GM23338 (cell line): ENCODE measurements at regions not wholly inside any gene's neighbourhood (a gene's known extent, or its start where the extent isn't known, plus 50 kb on each side); places are given as distances from the start of the nearest gene placed in this dataset.

Source experiments
- ATAC-seq: fragments of 200-7000 bp; cut with Tn5 transposase; 3 replicates; pipeline ENCODE4 v1.9.1; 2020
- DNase-seq: peaks from one replicate; pipeline ENCODE4 v3.0.0-alpha.2; 2015; ENCODE audit warnings: low spot score
- H2AFZ ChIP-seq: fragments of 200-600 bp; sonication (generic); 2 replicates; pipeline ENCODE4 v1.8.0; 2016; ENCODE audit warnings: antibody characterized with exemption, mild to moderate bottlenecking, moderate library complexity
- H3F3A ChIP-seq: fragments of 200-600 bp; sonication (generic); replicated peaks from 2 replicates; pipeline ENCODE4 v1.8.0; 2017; ENCODE audit warnings: antibody characterized with exemption, mixed run types, low read depth
- H3K27ac ChIP-seq: fragments of 200-600 bp; sonication (generic); 2 replicates; pipeline ENCODE4 v1.6.1; 2016; ENCODE audit warnings: low read depth
- H3K27me3 ChIP-seq: fragments of 200-600 bp; sonication (generic); 2 replicates; pipeline ENCODE4 v1.8.0; 2016; ENCODE audit warnings: mild to moderate bottlenecking, mixed run types, moderate library complexity; ENCODE audit not compliant: insufficient read depth
- H3K36me3 ChIP-seq: fragments of 200-600 bp; sonication (generic); 2 replicates; pipeline ENCODE4 v1.8.0; 2016; ENCODE audit warnings: mild to moderate bottlenecking; ENCODE audit not compliant: insufficient read depth
- H3K4me1 ChIP-seq: fragments of 200-600 bp; sonication (generic); 2 replicates; pipeline ENCODE4 v1.8.0; 2016; ENCODE audit warnings: mild to moderate bottlenecking, moderate library complexity; ENCODE audit not compliant: insufficient read depth
- H3K4me2 ChIP-seq: fragments of 200-600 bp; sonication (generic); 2 replicates; pipeline ENCODE4 v1.7.1; 2017; ENCODE audit warnings: mixed run types
- H3K4me3 ChIP-seq: fragments of 200-600 bp; sonication (generic); 2 replicates; pipeline ENCODE4 v1.6.1; 2016; ENCODE audit warnings: mixed run types
- H3K79me2 ChIP-seq: fragments of 200-600 bp; sonication (generic); replicated peaks from 2 replicates; pipeline ENCODE4 v1.8.0; 2017; ENCODE audit warnings: mild to moderate bottlenecking; ENCODE audit not compliant: insufficient read depth
- H3K9me2 ChIP-seq: fragments of 200-600 bp; sonication (generic); 2 replicates; pipeline ENCODE4 v1.8.0; 2017; ENCODE audit not compliant: insufficient read depth
- H4K20me1 ChIP-seq: fragments of 200-600 bp; sonication (generic); replicated peaks from 2 replicates; pipeline ENCODE4 v1.8.0; 2017; ENCODE audit warnings: mild to moderate bottlenecking; ENCODE audit not compliant: insufficient read depth
- H3K27ac Mint-ChIP-seq: 2 replicates; pipeline ENCODE4 v1.8.0; 2020; ENCODE audit warnings: inconsistent platforms, mild to moderate bottlenecking, moderate library complexity, mixed read lengths
- H3K27me3 Mint-ChIP-seq: 3 replicates; pipeline ENCODE4 v1.8.0; 2022; ENCODE audit warnings: low read depth, mild to moderate bottlenecking, moderate library complexity, mixed read lengths, inconsistent platforms; ENCODE audit not compliant: insufficient read depth, poor library complexity
- H3K36me3 Mint-ChIP-seq: 3 replicates; pipeline ENCODE4 v1.8.0; 2021; ENCODE audit warnings: low read depth, mild to moderate bottlenecking, inconsistent platforms, moderate library complexity, mixed read lengths
- H3K4me1 Mint-ChIP-seq: 3 replicates; pipeline ENCODE4 v1.8.0; 2020; ENCODE audit warnings: mild to moderate bottlenecking, inconsistent platforms, mixed read lengths
- H3K4me3 Mint-ChIP-seq: 3 replicates; pipeline ENCODE4 v1.8.0; 2021; ENCODE audit warnings: moderate library complexity, mild to moderate bottlenecking, inconsistent platforms, mixed read lengths
- H3K9me3 Mint-ChIP-seq: 3 replicates; pipeline ENCODE4 v1.8.0; 2020; ENCODE audit warnings: moderate library complexity, mild to moderate bottlenecking, inconsistent platforms, mixed read lengths
- CREB1 ChIP-seq: fragments of 250-450 bp; sonication (Bioruptor Pico); IDR thresholded peaks from 2 replicates; pipeline ENCODE4 v1.5.0; 2020; ENCODE audit warnings: low read depth, mild to moderate bottlenecking, moderate library complexity
- EZH2 ChIP-seq: fragments of 200-600 bp; sonication (generic); IDR thresholded peaks from one replicate; pipeline ENCODE4 v1.8.0; 2017; ENCODE audit warnings: antibody characterized with exemption, mild to moderate bottlenecking, low read depth; ENCODE audit not compliant: unreplicated experiment
- EZH2phosphoT487 ChIP-seq: fragments of 200-600 bp; sonication (generic); IDR thresholded peaks from one replicate; pipeline ENCODE4 v1.8.1; 2018; ENCODE audit warnings: antibody characterized with exemption; ENCODE audit not compliant: unreplicated experiment
- JUNB ChIP-seq: IDR thresholded peaks from one replicate; pipeline ENCODE4 v1.6.1; 2016; ENCODE audit warnings: antibody characterized with exemption; ENCODE audit not compliant: unreplicated experiment
- POLR2AphosphoS5 ChIP-seq: IDR thresholded peaks from 2 replicates; pipeline ENCODE4 v1.6.1; 2016; ENCODE audit warnings: antibody characterized with exemption, low read depth
- STAT1 ChIP-seq: IDR thresholded peaks from one replicate; pipeline ENCODE4 v1.6.1; 2016; ENCODE audit warnings: antibody characterized with exemption; ENCODE audit not compliant: unreplicated experiment
- ZNF331 ChIP-seq: fragments of 250-450 bp; sonication (Bioruptor Pico); IDR thresholded peaks from 2 replicates; pipeline ENCODE4 v1.5.0; 2020; ENCODE audit warnings: low read depth, mild to moderate bottlenecking, moderate library complexity
- TF ChIP-seq, protein P1 (sequence below): IDR thresholded peaks from one replicate; pipeline ENCODE4 v1.6.1; 2018; ENCODE audit warnings: antibody characterized with exemption; ENCODE audit not compliant: unreplicated experiment
- TF ChIP-seq, protein P2 (sequence below): fragments of 250-450 bp; sonication (Bioruptor Pico); IDR thresholded peaks from 2 replicates; pipeline ENCODE4 v1.5.0; 2020; ENCODE audit warnings: mild to moderate bottlenecking, moderate library complexity
- TF ChIP-seq, protein P3 (sequence below), 2 experiments: fragments of 200-600 bp in 1 of 2; sonication (generic) in 1 of 2; conservative IDR thresholded peaks; 2 replicates each; pipeline versions ENCODE4 v1.5.1 to v1.6.1; 2016 to 2017; ENCODE audit warnings: antibody characterized with exemption in 2 of 2, low read depth in 2 of 2, mild to moderate bottlenecking in 2 of 2, moderate library complexity in 1 of 2

DNA sequence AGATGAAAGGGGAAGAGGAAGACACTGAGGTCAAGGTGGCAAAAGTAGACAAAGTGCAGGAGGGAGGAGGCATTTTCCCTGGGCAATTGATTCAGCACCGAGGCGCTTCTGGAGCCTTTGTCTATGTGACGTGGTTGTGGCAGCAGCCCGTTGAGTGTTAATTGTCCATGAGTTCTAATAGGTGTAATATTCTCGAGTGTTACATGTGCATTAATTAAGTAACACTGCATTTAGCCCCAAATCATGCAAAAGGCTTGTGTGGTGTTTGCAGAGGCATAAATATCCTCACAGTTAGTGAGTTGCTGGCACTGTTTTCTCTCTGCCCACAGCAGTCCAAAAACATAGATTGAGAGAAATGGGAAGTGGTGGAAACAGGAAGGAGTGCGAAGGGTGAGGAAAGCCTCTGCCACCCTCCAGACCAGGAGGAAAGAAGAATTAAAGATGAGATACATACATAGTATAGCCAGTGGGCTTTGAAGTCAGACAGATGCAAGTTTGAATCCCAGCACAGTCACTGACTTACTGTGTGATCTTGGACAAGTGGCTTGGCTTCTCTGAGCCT lies 361.2 kb downstream of the MN1 start:
- H3K79me2 ChIP-seq, result no peaks in the 10 kb centered on the region
- Mint-ChIP-seq H3K27me3 (peaks cover 5% of the 10 kb centered on the region), H3K27ac (no peak overlapping the region), H3K4me3 (no peak overlapping the region), H3K4me1 (peaks cover 44% of the 10 kb centered on the region), H3K9me3 (no peaks in the 10 kb centered on the region), H3K36me3 (no peaks in the 10 kb centered on the region)
- no peak overlapping the region for H2AFZ ChIP-seq
- no peak for ATAC-seq
- DNase-seq, result no peak
- TF ChIP-seq JUNB, result no peak
- TF ChIP-seq, protein P1, sequence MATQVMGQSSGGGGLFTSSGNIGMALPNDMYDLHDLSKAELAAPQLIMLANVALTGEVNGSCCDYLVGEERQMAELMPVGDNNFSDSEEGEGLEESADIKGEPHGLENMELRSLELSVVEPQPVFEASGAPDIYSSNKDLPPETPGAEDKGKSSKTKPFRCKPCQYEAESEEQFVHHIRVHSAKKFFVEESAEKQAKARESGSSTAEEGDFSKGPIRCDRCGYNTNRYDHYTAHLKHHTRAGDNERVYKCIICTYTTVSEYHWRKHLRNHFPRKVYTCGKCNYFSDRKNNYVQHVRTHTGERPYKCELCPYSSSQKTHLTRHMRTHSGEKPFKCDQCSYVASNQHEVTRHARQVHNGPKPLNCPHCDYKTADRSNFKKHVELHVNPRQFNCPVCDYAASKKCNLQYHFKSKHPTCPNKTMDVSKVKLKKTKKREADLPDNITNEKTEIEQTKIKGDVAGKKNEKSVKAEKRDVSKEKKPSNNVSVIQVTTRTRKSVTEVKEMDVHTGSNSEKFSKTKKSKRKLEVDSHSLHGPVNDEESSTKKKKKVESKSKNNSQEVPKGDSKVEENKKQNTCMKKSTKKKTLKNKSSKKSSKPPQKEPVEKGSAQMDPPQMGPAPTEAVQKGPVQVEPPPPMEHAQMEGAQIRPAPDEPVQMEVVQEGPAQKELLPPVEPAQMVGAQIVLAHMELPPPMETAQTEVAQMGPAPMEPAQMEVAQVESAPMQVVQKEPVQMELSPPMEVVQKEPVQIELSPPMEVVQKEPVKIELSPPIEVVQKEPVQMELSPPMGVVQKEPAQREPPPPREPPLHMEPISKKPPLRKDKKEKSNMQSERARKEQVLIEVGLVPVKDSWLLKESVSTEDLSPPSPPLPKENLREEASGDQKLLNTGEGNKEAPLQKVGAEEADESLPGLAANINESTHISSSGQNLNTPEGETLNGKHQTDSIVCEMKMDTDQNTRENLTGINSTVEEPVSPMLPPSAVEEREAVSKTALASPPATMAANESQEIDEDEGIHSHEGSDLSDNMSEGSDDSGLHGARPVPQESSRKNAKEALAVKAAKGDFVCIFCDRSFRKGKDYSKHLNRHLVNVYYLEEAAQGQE, result no peak
- TF ChIP-seq ZNF331 (CRISPR knock-in tag), result no peak
- TF ChIP-seq STAT1, result no peak
- no peak for TF ChIP-seq EZH2phosphoT487
- TF ChIP-seq EZH2, result no peak
- TF ChIP-seq, protein P2, sequence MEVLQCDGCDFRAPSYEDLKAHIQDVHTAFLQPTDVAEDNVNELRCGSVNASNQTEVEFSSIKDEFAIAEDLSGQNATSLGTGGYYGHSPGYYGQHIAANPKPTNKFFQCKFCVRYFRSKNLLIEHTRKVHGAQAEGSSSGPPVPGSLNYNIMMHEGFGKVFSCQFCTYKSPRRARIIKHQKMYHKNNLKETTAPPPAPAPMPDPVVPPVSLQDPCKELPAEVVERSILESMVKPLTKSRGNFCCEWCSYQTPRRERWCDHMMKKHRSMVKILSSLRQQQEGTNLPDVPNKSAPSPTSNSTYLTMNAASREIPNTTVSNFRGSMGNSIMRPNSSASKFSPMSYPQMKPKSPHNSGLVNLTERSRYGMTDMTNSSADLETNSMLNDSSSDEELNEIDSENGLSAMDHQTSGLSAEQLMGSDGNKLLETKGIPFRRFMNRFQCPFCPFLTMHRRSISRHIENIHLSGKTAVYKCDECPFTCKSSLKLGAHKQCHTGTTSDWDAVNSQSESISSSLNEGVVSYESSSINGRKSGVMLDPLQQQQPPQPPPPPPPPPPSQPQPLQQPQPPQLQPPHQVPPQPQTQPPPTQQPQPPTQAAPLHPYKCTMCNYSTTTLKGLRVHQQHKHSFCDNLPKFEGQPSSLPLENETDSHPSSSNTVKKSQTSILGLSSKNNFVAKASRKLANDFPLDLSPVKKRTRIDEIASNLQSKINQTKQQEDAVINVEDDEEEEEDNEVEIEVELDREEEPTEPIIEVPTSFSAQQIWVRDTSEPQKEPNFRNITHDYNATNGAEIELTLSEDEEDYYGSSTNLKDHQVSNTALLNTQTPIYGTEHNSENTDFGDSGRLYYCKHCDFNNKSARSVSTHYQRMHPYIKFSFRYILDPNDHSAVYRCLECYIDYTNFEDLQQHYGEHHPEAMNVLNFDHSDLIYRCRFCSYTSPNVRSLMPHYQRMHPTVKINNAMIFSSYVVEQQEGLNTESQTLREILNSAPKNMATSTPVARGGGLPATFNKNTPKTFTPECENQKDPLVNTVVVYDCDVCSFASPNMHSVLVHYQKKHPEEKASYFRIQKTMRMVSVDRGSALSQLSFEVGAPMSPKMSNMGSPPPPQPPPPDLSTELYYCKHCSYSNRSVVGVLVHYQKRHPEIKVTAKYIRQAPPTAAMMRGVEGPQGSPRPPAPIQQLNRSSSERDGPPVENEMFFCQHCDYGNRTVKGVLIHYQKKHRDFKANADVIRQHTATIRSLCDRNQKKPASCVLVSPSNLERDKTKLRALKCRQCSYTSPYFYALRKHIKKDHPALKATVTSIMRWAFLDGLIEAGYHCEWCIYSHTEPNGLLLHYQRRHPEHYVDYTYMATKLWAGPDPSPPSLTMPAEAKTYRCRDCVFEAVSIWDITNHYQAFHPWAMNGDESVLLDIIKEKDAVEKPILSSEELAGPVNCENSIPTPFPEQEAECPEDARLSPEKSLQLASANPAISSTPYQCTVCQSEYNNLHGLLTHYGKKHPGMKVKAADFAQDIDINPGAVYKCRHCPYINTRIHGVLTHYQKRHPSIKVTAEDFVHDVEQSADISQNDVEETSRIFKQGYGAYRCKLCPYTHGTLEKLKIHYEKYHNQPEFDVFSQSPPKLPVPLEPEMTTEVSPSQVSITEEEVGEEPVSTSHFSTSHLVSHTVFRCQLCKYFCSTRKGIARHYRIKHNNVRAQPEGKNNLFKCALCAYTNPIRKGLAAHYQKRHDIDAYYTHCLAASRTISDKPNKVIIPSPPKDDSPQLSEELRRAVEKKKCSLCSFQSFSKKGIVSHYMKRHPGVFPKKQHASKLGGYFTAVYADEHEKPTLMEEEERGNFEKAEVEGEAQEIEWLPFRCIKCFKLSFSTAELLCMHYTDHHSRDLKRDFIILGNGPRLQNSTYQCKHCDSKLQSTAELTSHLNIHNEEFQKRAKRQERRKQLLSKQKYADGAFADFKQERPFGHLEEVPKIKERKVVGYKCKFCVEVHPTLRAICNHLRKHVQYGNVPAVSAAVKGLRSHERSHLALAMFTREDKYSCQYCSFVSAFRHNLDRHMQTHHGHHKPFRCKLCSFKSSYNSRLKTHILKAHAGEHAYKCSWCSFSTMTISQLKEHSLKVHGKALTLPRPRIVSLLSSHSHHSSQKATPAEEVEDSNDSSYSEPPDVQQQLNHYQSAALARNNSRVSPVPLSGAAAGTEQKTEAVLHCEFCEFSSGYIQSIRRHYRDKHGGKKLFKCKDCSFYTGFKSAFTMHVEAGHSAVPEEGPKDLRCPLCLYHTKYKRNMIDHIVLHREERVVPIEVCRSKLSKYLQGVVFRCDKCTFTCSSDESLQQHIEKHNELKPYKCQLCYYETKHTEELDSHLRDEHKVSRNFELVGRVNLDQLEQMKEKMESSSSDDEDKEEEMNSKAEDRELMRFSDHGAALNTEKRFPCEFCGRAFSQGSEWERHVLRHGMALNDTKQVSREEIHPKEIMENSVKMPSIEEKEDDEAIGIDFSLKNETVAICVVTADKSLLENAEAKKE (CRISPR knock-in tag), result no peak
- no peak for TF ChIP-seq POLR2AphosphoS5
- TF ChIP-seq CREB1 (CRISPR knock-in tag), result no peak
- TF ChIP-seq, protein P3, sequence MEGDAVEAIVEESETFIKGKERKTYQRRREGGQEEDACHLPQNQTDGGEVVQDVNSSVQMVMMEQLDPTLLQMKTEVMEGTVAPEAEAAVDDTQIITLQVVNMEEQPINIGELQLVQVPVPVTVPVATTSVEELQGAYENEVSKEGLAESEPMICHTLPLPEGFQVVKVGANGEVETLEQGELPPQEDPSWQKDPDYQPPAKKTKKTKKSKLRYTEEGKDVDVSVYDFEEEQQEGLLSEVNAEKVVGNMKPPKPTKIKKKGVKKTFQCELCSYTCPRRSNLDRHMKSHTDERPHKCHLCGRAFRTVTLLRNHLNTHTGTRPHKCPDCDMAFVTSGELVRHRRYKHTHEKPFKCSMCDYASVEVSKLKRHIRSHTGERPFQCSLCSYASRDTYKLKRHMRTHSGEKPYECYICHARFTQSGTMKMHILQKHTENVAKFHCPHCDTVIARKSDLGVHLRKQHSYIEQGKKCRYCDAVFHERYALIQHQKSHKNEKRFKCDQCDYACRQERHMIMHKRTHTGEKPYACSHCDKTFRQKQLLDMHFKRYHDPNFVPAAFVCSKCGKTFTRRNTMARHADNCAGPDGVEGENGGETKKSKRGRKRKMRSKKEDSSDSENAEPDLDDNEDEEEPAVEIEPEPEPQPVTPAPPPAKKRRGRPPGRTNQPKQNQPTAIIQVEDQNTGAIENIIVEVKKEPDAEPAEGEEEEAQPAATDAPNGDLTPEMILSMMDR (conservative IDR thresholded peaks at IDR 0.05; ENCODE audit: low read depth in 2 of 2), result no peak
- peaks cover 36% of the 10 kb centered on the region for H3K4me1 ChIP-seq
- H3F3A ChIP-seq, result 0 out of 2 replicates have a peak, but pooled peaks cover 1% of the 10 kb centered on the region
- no peak overlapping the region for H3K4me3 ChIP-seq
- no peaks in the 10 kb centered on the region for H3K27me3 ChIP-seq
- no peak overlapping the region for H3K4me2 ChIP-seq
- no peaks in the 10 kb centered on the region for H4K20me1 ChIP-seq
- no peak overlapping the region for H3K27ac ChIP-seq
- H3K36me3 ChIP-seq, result no peaks in the 10 kb centered on the region
- H3K9me2 ChIP-seq, result no peaks in the 10 kb centered on the region
